Vagina (tissue), 2 donors: ENCODE measurements at regions not wholly inside any gene's neighbourhood (a gene's known extent, or its start where the extent isn't known, plus 50 kb on each side); places are given as distances from the start of the nearest gene placed in this dataset.

Source experiments
- DNase-seq, 2 donors: peaks; one replicate each; pipeline ENCODE4 v3.0.0-alpha.2; 2017; ENCODE audit errors: extremely low spot score in 2 of 2
- H3K27ac ChIP-seq: fragments of 200-600 bp; sonication (generic); one replicate; pipeline ENCODE4 v1.5.1; 2019
- H3K27me3 ChIP-seq: fragments of 200-600 bp; sonication (generic); one replicate; pipeline ENCODE4 v1.5.1; 2019
- H3K36me3 ChIP-seq, 2 donors: fragments of 200-600 bp; sonication (generic); one replicate each; pipeline ENCODE4 v1.5.1; 2017 to 2019
- H3K4me1 ChIP-seq: fragments of 200-600 bp; sonication (generic); one replicate; pipeline ENCODE4 v1.5.1; 2019
- H3K4me3 ChIP-seq, 2 donors: fragments of 200-600 bp; sonication (generic); 1 replicate in 1 of 2; 2 replicates in 1 of 2; pipeline ENCODE4 v1.5.1; 2016 to 2019
- H3K9me3 ChIP-seq: fragments of 200-600 bp; sonication (generic); one replicate; pipeline ENCODE4 v1.5.1; 2019
- CTCF ChIP-seq, 3 experiments: fragments of 450-650 bp in 2 of 3; fragments of 200-600 bp in 1 of 3; sonication (generic) in 1 of 3; IDR thresholded peaks; one replicate each; pipeline ENCODE4 v1.5.1; 2017 to 2019; ENCODE audit warnings: antibody characterized with exemption in 3 of 3, mild to moderate bottlenecking in 2 of 3, moderate library complexity in 2 of 3
- POLR2A ChIP-seq, 2 donors: fragments of 450-650 bp; IDR thresholded peaks; one replicate each; pipeline ENCODE4 v1.6.1; 2017; ENCODE audit warnings: antibody characterized with exemption in 2 of 2, mild to moderate bottlenecking in 2 of 2, moderate library complexity in 2 of 2
- POLR2AphosphoS5 ChIP-seq, 2 donors: sonication (generic); formaldehyde crosslinking; IDR thresholded peaks; one replicate each; pipeline ENCODE4 v1.9.0; 2017; ENCODE audit warnings: antibody characterized with exemption in 2 of 2, mild to moderate bottlenecking in 2 of 2, low read depth in 1 of 2; ENCODE audit not compliant: insufficient read depth in 1 of 2
- intact Hi-C: fragments of 100-400 bp; cut with DNase I; formaldehyde crosslinking; loops from one replicate; pipeline ENCODE4 v1.15.1; 2023

- Histone ChIP-seq H3K36me3 (no peaks in the 10 kb centered on the region), H3K27ac (no peak overlapping the region), H3K4me3 (no peak overlapping the region), H3K27me3 (no peaks in the 10 kb centered on the region), H3K9me3 (no peaks in the 10 kb centered on the region), H3K4me1 (no peaks in the 10 kb centered on the region)
- no peak for DNase-seq
- intact Hi-C loops: no loop called here
- TF ChIP-seq POLR2AphosphoS5 (IDR thresholded peaks at IDR 0.05; ENCODE audit: insufficient read depth in 1 of 2, low read depth in 1 of 2) (no peak), POLR2A (IDR thresholded peaks at IDR 0.05) (no peak), CTCF (IDR thresholded peaks at IDR 0.05) (no peak)
These were observed 1635.0 kb upstream of the ACVR2A start for GRCh38 chr2:146209842-146210275.

GRCh38 chr2:146207901-146208300, 1636.9 kb upstream of the ACVR2A start:
- no peaks in the 10 kb centered on the region for H3K4me1 ChIP-seq
- no peak overlapping the region for H3K27ac ChIP-seq
- H3K9me3 ChIP-seq: no peaks in the 10 kb centered on the region
- intact Hi-C loops: no loop called here
- no peak for DNase-seq
- H3K4me3 ChIP-seq: no peak overlapping the region
- H3K36me3 ChIP-seq: no peaks in the 10 kb centered on the region
- no peaks in the 10 kb centered on the region for H3K27me3 ChIP-seq
- no peak for TF ChIP-seq POLR2A (IDR thresholded peaks at IDR 0.05)
- no peak for TF ChIP-seq POLR2AphosphoS5 (IDR thresholded peaks at IDR 0.05; ENCODE audit: insufficient read depth in 1 of 2, low read depth in 1 of 2)
- TF ChIP-seq CTCF (IDR thresholded peaks at IDR 0.05): no peak

- Histone ChIP-seq H3K27me3 (no peaks in the 10 kb centered on the region), H3K36me3 (no peaks in the 10 kb centered on the region), H3K4me1 (no peaks in the 10 kb centered on the region), H3K27ac (no peak overlapping the region), H3K4me3 (no peak overlapping the region), H3K9me3 (no peaks in the 10 kb centered on the region)
- intact Hi-C loops: no loop called here
- no peak for DNase-seq
- no peak for TF ChIP-seq POLR2AphosphoS5 (IDR thresholded peaks at IDR 0.05; ENCODE audit: insufficient read depth in 1 of 2, low read depth in 1 of 2)
These were observed 1637.4 kb upstream of the ACVR2A start for GRCh38 chr2:146207417-146207816.

GRCh38 chr2:146203064-146203624, 1641.7 kb upstream of the ACVR2A start:
- Histone ChIP-seq H3K27ac (no peak overlapping the region), H3K9me3 (no peaks in the 10 kb centered on the region), H3K4me1 (no peaks in the 10 kb centered on the region), H3K4me3 (no peak overlapping the region), H3K36me3 (no peaks in the 10 kb centered on the region), H3K27me3 (no peaks in the 10 kb centered on the region)
- TF ChIP-seq POLR2AphosphoS5 (IDR thresholded peaks at IDR 0.05; ENCODE audit: insufficient read depth in 1 of 2, low read depth in 1 of 2) (no peak), POLR2A (IDR thresholded peaks at IDR 0.05) (no peak), CTCF (IDR thresholded peaks at IDR 0.05) (no peak)
- intact Hi-C loops: no loop called here
- DNase-seq: no peak

- Histone ChIP-seq H3K36me3 (no peaks in the 10 kb centered on the region), H3K4me3 (no peak overlapping the region), H3K4me1 (no peaks in the 10 kb centered on the region), H3K27me3 (no peaks in the 10 kb centered on the region), H3K9me3 (no peaks in the 10 kb centered on the region), H3K27ac (no peak overlapping the region)
- TF ChIP-seq POLR2A (IDR thresholded peaks at IDR 0.05) (no peak), POLR2AphosphoS5 (IDR thresholded peaks at IDR 0.05; ENCODE audit: insufficient read depth in 1 of 2, low read depth in 1 of 2) (no peak), CTCF (IDR thresholded peaks at IDR 0.05) (no peak)
- no peak for DNase-seq
- intact Hi-C loops: no loop called here
These were observed 1651.2 kb upstream of the ACVR2A start for GRCh38 chr2:146193619-146194018.
